ENCODE measurements at regions not wholly inside any gene's neighbourhood (a gene's known extent, or its start where the extent isn't known, plus 50 kb on each side); places are given as distances from the start of the nearest gene placed in this dataset.
A peak's percentile ranks its signal among the peaks of the same experiment; 100 is the strongest.

DNA sequence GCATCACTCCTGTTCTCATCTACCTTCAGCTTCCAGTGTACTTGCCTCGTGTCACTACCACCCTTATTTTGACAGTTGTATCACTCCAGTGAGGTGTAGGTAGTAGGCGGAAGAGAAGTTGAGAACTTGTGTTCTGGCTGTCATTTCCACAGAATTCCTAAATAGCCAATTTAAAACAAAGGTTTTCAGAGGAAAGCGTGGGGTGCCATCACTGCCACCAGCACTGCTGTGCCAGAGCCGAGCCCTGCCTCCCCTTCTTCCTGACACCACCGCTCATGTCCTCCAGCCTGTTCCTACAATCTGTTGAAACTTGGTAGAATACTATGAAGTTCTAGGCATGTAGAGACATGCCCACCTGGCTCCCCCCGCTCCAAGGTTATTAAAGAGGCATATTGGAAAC lies 215.8 kb downstream of the TANC2 start:
- Histone ChIP-seq H3K4me2 (ENCODE audit: insufficient read depth, insufficient read length, low read length) (no peak overlapping the region), H2AFZ (ENCODE audit: low read length) (no peak overlapping the region), H2BK12ac (ENCODE audit: insufficient read length, low read depth, low read length) (no peak overlapping the region), H3K4me1 (ENCODE audit: insufficient read depth, low read length) (0 out of 2 replicates have a peak, but pooled peaks cover 2% of the 10 kb centered on the region), H4K91ac (ENCODE audit: insufficient read length, low read depth, low read length) (no peak overlapping the region), H3K56ac (ENCODE audit: insufficient read length, low read depth, low read length) (no peak overlapping the region), H3K23ac (ENCODE audit: insufficient read length, low read depth, low read length) (no peak overlapping the region), H3K14ac (ENCODE audit: insufficient read depth, low read length) (no peak overlapping the region), H2AK5ac (ENCODE audit: insufficient read length, low read length) (no peak overlapping the region), H3K79me2 (ENCODE audit: insufficient read depth, low read length) (no peaks in the 10 kb centered on the region), H3K27ac (ENCODE audit: insufficient read length, low read depth, low read length) (no peak overlapping the region), H4K5ac (ENCODE audit: insufficient read length, low read depth, low read length) (no peak overlapping the region), H3K18ac (ENCODE audit: insufficient read length, low read depth, low read length) (no peak overlapping the region), H3K4ac (ENCODE audit: low read depth, low read length) (no peak overlapping the region), H4K20me1 (ENCODE audit: control insufficient read depth, insufficient read depth, insufficient read length) (no peaks in the 10 kb centered on the region), H2BK15ac (ENCODE audit: low read depth, low read length) (no peak overlapping the region), H3K9ac (ENCODE audit: extremely low read depth, insufficient read length, low read length) (no peak overlapping the region), H3K79me1 (ENCODE audit: insufficient read depth, low read depth, low read length, poor library complexity, severe bottlenecking) (no peaks in the 10 kb centered on the region), H3K23me2 (ENCODE audit: insufficient read length, low read depth, low read length, poor library complexity, severe bottlenecking) (no peaks in the 10 kb centered on the region), H2BK5ac (ENCODE audit: insufficient read length, low read length) (no peak overlapping the region), H3K27me3 (ENCODE audit: insufficient read depth, low read length) (no peaks in the 10 kb centered on the region), H4K8ac (replicated peaks; ENCODE audit: insufficient read length, low read depth, low read length) (no peak overlapping the region), H2BK120ac (ENCODE audit: low read depth, low read length, poor library complexity, severe bottlenecking) (no peak overlapping the region), H2BK20ac (ENCODE audit: low read depth, low read length, poor library complexity, severe bottlenecking) (no peak overlapping the region), H3T11ph (ENCODE audit: low read length) (no peak overlapping the region), H3K9me3 (ENCODE audit: control insufficient read depth, low read depth, low read length) (no peaks in the 10 kb centered on the region)
- Mint-ChIP-seq H3K4me1 (peaks cover 6 to 7% of the 10 kb centered on the region in 2 experiments; a peak in 3 of 4 replicates), H3K9me3 (no peaks in the 10 kb centered on the region), H3K4me3 (no peak overlapping the region), H3K27ac (peak overlapping the region in 1 of 3 experiments; percentile 44; a peak in 2 of 7 replicates), H3K36me3 (ENCODE audit: insufficient read depth in 1 of 3, low read depth in 3 of 3) (peaks cover 0 to 4% (median 3%) of the 10 kb centered on the region in 3 experiments; a peak in 2 of 7 replicates), H3K27me3 (ENCODE audit: low read depth) (no peaks in the 10 kb centered on the region)
- no CpG with 5 or more reads among the region's 6 CpGs for WGBS (ENCODE audit: extremely low coverage, insufficient read length, low lambda C conversion rate)
- DNase-seq, result no peak
- TF ChIP-seq, protein P1, sequence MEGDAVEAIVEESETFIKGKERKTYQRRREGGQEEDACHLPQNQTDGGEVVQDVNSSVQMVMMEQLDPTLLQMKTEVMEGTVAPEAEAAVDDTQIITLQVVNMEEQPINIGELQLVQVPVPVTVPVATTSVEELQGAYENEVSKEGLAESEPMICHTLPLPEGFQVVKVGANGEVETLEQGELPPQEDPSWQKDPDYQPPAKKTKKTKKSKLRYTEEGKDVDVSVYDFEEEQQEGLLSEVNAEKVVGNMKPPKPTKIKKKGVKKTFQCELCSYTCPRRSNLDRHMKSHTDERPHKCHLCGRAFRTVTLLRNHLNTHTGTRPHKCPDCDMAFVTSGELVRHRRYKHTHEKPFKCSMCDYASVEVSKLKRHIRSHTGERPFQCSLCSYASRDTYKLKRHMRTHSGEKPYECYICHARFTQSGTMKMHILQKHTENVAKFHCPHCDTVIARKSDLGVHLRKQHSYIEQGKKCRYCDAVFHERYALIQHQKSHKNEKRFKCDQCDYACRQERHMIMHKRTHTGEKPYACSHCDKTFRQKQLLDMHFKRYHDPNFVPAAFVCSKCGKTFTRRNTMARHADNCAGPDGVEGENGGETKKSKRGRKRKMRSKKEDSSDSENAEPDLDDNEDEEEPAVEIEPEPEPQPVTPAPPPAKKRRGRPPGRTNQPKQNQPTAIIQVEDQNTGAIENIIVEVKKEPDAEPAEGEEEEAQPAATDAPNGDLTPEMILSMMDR (conservative IDR thresholded peaks at IDR 0.05), result no peak
